HEK293 (cell line): ENCODE measurements at regions not wholly inside any gene's neighbourhood (a gene's known extent, or its start where the extent isn't known, plus 50 kb on each side); places are given as distances from the start of the nearest gene placed in this dataset.

ENCODE experiments used
- CTCF ChIA-PET: fragments of 350-600 bp; formaldehyde crosslinking; extraction: SDS; loops from one replicate; lab custom pipeline; 2021; ENCODE audit warnings: antibody characterized with exemption; lab: Yijun Ruan, JAX
- POLR2A ChIA-PET: fragments of 300-600 bp; formaldehyde crosslinking; extraction: SDS; loops from one replicate; lab custom pipeline; 2020; ENCODE audit warnings: antibody characterized with exemption, inconsistent platforms; lab: Yijun Ruan, JAX
- H3K27ac ChIP-seq: fragments of 200-500 bp; sonication (Bioruptor generic); 2 replicates; pipeline ENCODE4 v1.5.1; 2014; ENCODE audit warnings: low read depth, low read length, control low read depth, inconsistent platforms; ENCODE audit errors: extremely low read depth
- H3K36me3 ChIP-seq, 2 experiments: fragments of 200-500 bp in 1 of 2; sonication (Bioruptor generic) in 1 of 2; 1 replicate in 1 of 2; 2 replicates in 1 of 2; pipeline ENCODE4 v1.5.1; 2014 to 2017; ENCODE audit warnings: inconsistent platforms in 2 of 2, low read length in 2 of 2; ENCODE audit not compliant: control insufficient read depth in 2 of 2, insufficient read depth in 1 of 2
- H3K4me1 ChIP-seq: fragments of 200-500 bp; sonication (Bioruptor generic); 2 replicates; pipeline ENCODE4 v1.5.1; 2014; ENCODE audit warnings: mild to moderate bottlenecking, low read length, inconsistent platforms; ENCODE audit not compliant: control insufficient read depth, insufficient read depth
- H3K4me3 ChIP-seq: 2 replicates; pipeline ENCODE4 v1.5.1; 2011; ENCODE audit warnings: low read depth, mild to moderate bottlenecking, control low read depth, low read length, moderate library complexity
- H3K9me3 ChIP-seq: fragments of 200-500 bp; sonication (Bioruptor generic); 2 replicates; pipeline ENCODE4 v1.5.1; 2014; ENCODE audit warnings: low read depth, low read length, inconsistent platforms; ENCODE audit not compliant: control insufficient read depth, insufficient read depth
- ATF2 ChIP-seq: fragments of 450-650 bp; formaldehyde crosslinking; IDR thresholded peaks from 2 replicates; pipeline ENCODE4 v1.5.1; 2016; ENCODE audit warnings: missing biosample characterization, missing genetic modification characterization, low read depth
- GLI2 ChIP-seq: fragments of 450-650 bp; formaldehyde crosslinking; IDR thresholded peaks from 2 replicates; pipeline ENCODE4; 2017; ENCODE audit warnings: missing biosample characterization, missing genetic modification characterization, low read depth, borderline replicate concordance
- KLF17 ChIP-seq: fragments of 450-650 bp; formaldehyde crosslinking; IDR thresholded peaks from 2 replicates; pipeline ENCODE4 v1.5.1; 2016; ENCODE audit warnings: missing biosample characterization, missing genetic modification characterization
- SP2 ChIP-seq: fragments of 450-650 bp; formaldehyde crosslinking; IDR thresholded peaks from 2 replicates; pipeline ENCODE4 v1.5.1; 2016; ENCODE audit warnings: missing biosample characterization, missing genetic modification characterization
- SP3 ChIP-seq: fragments of 450-650 bp; formaldehyde crosslinking; IDR thresholded peaks from 2 replicates; pipeline ENCODE4 v1.5.1; 2016; ENCODE audit warnings: missing biosample characterization, missing genetic modification characterization
- YY2 ChIP-seq: fragments of 450-650 bp; formaldehyde crosslinking; IDR thresholded peaks from 2 replicates; pipeline ENCODE4 v1.5.1; 2016; ENCODE audit warnings: missing biosample characterization, missing genetic modification characterization
- ZNF169 ChIP-seq: fragments of 450-650 bp; formaldehyde crosslinking; IDR thresholded peaks from 2 replicates; pipeline ENCODE4 v1.5.1; 2016; ENCODE audit warnings: missing biosample characterization, missing genetic modification characterization
- ZNF174 ChIP-seq: fragments of 450-650 bp; formaldehyde crosslinking; IDR thresholded peaks from 2 replicates; pipeline ENCODE4 v1.5.0; 2017; ENCODE audit warnings: missing biosample characterization, mild to moderate bottlenecking, missing genetic modification characterization
- ZNF175 ChIP-seq: fragments of 450-650 bp; formaldehyde crosslinking; IDR thresholded peaks from 2 replicates; pipeline ENCODE4 v1.5.1; 2016; ENCODE audit warnings: missing biosample characterization, missing genetic modification characterization
- ZNF19 ChIP-seq: fragments of 450-650 bp; formaldehyde crosslinking; IDR thresholded peaks from 2 replicates; pipeline ENCODE4; 2016; ENCODE audit warnings: missing biosample characterization, missing genetic modification characterization, low read depth
- ZNF202 ChIP-seq: fragments of 450-650 bp; formaldehyde crosslinking; IDR thresholded peaks from 2 replicates; pipeline ENCODE4 v1.5.1; 2016; ENCODE audit warnings: missing biosample characterization, missing genetic modification characterization, borderline replicate concordance
- ZNF239 ChIP-seq: fragments of 450-650 bp; formaldehyde crosslinking; IDR thresholded peaks from 2 replicates; pipeline ENCODE4 v1.5.1; 2016; ENCODE audit warnings: missing biosample characterization, missing genetic modification characterization
- ZNF354C ChIP-seq: fragments of 450-650 bp; formaldehyde crosslinking; IDR thresholded peaks from 2 replicates; pipeline ENCODE4 v1.5.1; 2016; ENCODE audit warnings: missing biosample characterization, missing genetic modification characterization, low read depth, borderline replicate concordance
- ZNF514 ChIP-seq: fragments of 450-650 bp; formaldehyde crosslinking; IDR thresholded peaks from 2 replicates; pipeline ENCODE4 v1.5.1; 2016; ENCODE audit warnings: missing biosample characterization, missing genetic modification characterization
- ZNF530 ChIP-seq: fragments of 450-650 bp; formaldehyde crosslinking; IDR thresholded peaks from 2 replicates; pipeline ENCODE4 v1.5.1; 2016; ENCODE audit warnings: low read depth, missing biosample characterization, missing genetic modification characterization
- ZNF549 ChIP-seq: fragments of 450-650 bp; IDR thresholded peaks from 2 replicates; pipeline ENCODE4 v1.5.1; 2018; ENCODE audit warnings: missing biosample characterization, missing genetic modification characterization, mild to moderate bottlenecking, inconsistent platforms, moderate library complexity
- ZNF624 ChIP-seq: fragments of 450-650 bp; formaldehyde crosslinking; IDR thresholded peaks from 2 replicates; pipeline ENCODE4 v1.5.1; 2017; ENCODE audit warnings: missing biosample characterization, missing genetic modification characterization
- ZNF654 ChIP-seq: fragments of 450-650 bp; formaldehyde crosslinking; IDR thresholded peaks from 2 replicates; pipeline ENCODE4 v1.5.1; 2016; ENCODE audit warnings: low read depth, missing biosample characterization, missing genetic modification characterization
- ZNF658 ChIP-seq: fragments of 450-650 bp; formaldehyde crosslinking; IDR thresholded peaks from 2 replicates; pipeline ENCODE4; 2016; ENCODE audit warnings: missing biosample characterization, missing genetic modification characterization
- ZNF670 ChIP-seq: fragments of 450-650 bp; formaldehyde crosslinking; IDR thresholded peaks from 2 replicates; pipeline ENCODE4 v1.5.1; 2016; ENCODE audit warnings: missing biosample characterization, missing genetic modification characterization, low read depth
- ZNF76 ChIP-seq: fragments of 450-650 bp; formaldehyde crosslinking; IDR thresholded peaks from 2 replicates; pipeline ENCODE4; 2016; ENCODE audit warnings: low read depth, missing biosample characterization, missing genetic modification characterization, borderline replicate concordance
- ZNF837 ChIP-seq: fragments of 450-650 bp; formaldehyde crosslinking; IDR thresholded peaks from 2 replicates; pipeline ENCODE4 v1.5.1; 2016; ENCODE audit warnings: missing biosample characterization, missing genetic modification characterization
- TF ChIP-seq, protein P1 (sequence below): fragments of 450-650 bp; formaldehyde crosslinking; IDR thresholded peaks from 2 replicates; pipeline ENCODE4 v1.5.1; 2016; ENCODE audit warnings: missing biosample characterization, missing genetic modification characterization
- TF ChIP-seq, protein P2 (sequence below): fragments of 450-650 bp; formaldehyde crosslinking; IDR thresholded peaks from 2 replicates; pipeline ENCODE4 v1.5.1; 2016; ENCODE audit warnings: missing biosample characterization, missing genetic modification characterization

DNA sequence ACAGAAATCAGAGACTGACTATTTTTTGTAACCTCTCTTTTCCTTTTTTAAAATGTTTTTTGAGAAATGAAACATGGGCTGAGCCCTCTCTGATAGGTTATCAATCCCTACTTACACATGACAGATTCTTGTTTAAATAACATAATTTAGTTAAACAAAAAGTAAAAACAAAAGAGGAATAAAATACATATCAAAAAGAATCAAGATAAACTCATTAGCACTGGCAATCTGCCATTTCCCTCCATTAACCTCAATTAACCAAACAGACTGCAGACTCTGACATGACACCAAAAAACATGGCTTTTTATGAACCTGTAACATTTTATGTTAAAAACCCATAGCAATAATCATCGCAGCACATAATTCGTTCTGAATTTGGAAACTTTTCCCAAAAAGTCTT lies 284.4 kb upstream of the MTNR1B start (continued):
- no peak for TF ChIP-seq GLI2 (tag by site-specific recombination)
- no peak for TF ChIP-seq ATF2 (tag by site-specific recombination)
- TF ChIP-seq ZNF549 (tag by site-specific recombination) = no peak
- no peak for TF ChIP-seq KLF17 (tag by site-specific recombination)
- no peak for TF ChIP-seq YY2
- no peak for TF ChIP-seq ZNF514
- no peak for TF ChIP-seq ZNF530 (tag by site-specific recombination)
- TF ChIP-seq, all 188 proteins: peak for 0

DNA sequence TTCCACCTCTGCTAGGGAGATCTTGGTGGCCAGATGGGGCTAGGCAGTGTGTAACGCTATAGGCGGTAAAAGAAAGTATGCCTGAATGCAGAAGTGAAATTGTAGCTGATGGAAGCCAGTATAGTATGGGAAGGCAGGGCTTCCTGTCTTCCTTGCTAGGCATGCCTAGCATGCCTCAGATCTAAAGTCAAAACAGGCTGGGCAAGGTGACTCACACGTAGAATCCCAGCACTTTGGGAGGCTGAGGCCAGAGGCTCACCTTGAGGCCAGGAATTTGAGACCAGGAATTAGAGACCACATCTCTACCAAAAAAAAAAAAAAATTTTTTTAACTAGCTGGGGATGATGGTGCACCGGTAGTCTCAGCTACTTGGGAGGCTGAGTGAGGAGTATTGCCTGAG lies 281.7 kb upstream of the MTNR1B start:
- no peak for TF ChIP-seq ZNF169 (tag by site-specific recombination)
- TF ChIP-seq, protein P1, sequence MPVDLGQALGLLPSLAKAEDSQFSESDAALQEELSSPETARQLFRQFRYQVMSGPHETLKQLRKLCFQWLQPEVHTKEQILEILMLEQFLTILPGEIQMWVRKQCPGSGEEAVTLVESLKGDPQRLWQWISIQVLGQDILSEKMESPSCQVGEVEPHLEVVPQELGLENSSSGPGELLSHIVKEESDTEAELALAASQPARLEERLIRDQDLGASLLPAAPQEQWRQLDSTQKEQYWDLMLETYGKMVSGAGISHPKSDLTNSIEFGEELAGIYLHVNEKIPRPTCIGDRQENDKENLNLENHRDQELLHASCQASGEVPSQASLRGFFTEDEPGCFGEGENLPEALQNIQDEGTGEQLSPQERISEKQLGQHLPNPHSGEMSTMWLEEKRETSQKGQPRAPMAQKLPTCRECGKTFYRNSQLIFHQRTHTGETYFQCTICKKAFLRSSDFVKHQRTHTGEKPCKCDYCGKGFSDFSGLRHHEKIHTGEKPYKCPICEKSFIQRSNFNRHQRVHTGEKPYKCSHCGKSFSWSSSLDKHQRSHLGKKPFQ = no peak
- TF ChIP-seq, protein P2, sequence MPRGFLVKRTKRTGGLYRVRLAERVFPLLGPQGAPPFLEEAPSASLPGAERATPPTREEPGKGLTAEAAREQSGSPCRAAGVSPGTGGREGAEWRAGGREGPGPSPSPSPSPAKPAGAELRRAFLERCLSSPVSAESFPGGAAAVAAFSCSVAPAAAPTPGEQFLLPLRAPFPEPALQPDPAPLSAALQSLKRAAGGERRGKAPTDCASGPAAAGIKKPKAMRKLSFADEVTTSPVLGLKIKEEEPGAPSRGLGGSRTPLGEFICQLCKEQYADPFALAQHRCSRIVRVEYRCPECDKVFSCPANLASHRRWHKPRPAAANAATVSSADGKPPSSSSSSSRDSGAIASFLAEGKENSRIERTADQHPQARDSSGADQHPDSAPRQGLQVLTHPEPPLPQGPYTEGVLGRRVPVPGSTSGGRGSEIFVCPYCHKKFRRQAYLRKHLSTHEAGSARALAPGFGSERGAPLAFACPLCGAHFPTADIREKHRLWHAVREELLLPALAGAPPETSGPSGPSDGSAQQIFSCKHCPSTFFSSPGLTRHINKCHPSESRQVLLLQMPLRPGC (tag by site-specific recombination) = no peak
- TF ChIP-seq GLI2 (tag by site-specific recombination) = no peak
- TF ChIP-seq SP2 = no peak
- no peak for TF ChIP-seq ZNF175 (tag by site-specific recombination)
- no peak for TF ChIP-seq ZNF202 (tag by site-specific recombination)
- no peak for TF ChIP-seq ZNF670 (tag by site-specific recombination)
- TF ChIP-seq ZNF174 = no peak
- TF ChIP-seq ZNF654 (tag by site-specific recombination) = no peak
- no peak for TF ChIP-seq ZNF19
- TF ChIP-seq ZNF354C (tag by site-specific recombination) = no peak
- no peak for TF ChIP-seq SP3 (tag by site-specific recombination)
- no peak for TF ChIP-seq ZNF837 (tag by site-specific recombination)
- TF ChIP-seq ZNF624 (tag by site-specific recombination) = no peak
- TF ChIP-seq ZNF76 (tag by site-specific recombination) = no peak
- TF ChIP-seq ZNF239 = no peak
- TF ChIP-seq ZNF658 (tag by site-specific recombination) = no peak
- ChIA-PET CTCF (no interaction called here), POLR2A (no interaction called here)
- no peaks in the 10 kb centered on the region for H3K36me3 ChIP-seq
- no peak overlapping the region for H3K27ac ChIP-seq
- no peaks in the 10 kb centered on the region for H3K4me1 ChIP-seq
- no peak overlapping the region for H3K4me3 ChIP-seq
- H3K9me3 ChIP-seq = no peaks in the 10 kb centered on the region
